ENCODE measurements at regions not wholly inside any gene's neighbourhood (a gene's known extent, or its start where the extent isn't known, plus 50 kb on each side); places are given as distances from the start of the nearest gene placed in this dataset.

- FAIRE-seq (no peak), DNase-seq (no peak)
- no peaks in the 10 kb centered on the region for H3K36me3 ChIP-seq (ENCODE audit: control insufficient read depth in 3 of 3, insufficient read depth in 2 of 3, low read depth in 1 of 3, low read length in 3 of 3)
- H3K4me3 ChIP-seq (ENCODE audit: low read depth in 1 of 3, low read length in 3 of 3) = no peak overlapping the region
- no peaks in the 10 kb centered on the region for H3K27me3 ChIP-seq (ENCODE audit: control insufficient read depth in 3 of 3, insufficient read depth in 3 of 3, low read length in 3 of 3)
- H3K27ac ChIP-seq (ENCODE audit: low read depth in 1 of 3, low read length in 2 of 3) = no peak overlapping the region
- H3K4me1 ChIP-seq (ENCODE audit: control insufficient read depth in 3 of 3, insufficient read depth in 2 of 3, low read depth in 1 of 3, low read length in 2 of 3) = no peaks in the 10 kb centered on the region
- no peaks in the 10 kb centered on the region for H3K9me3 ChIP-seq (ENCODE audit: control insufficient read depth in 2 of 2, insufficient read depth in 1 of 2, low read depth in 1 of 2, low read length in 1 of 2)
Observed at GRCh38 chr5:30832519-30832918, 361.0 kb upstream of the CDH6 start.

- Histone ChIP-seq H3K9me3 (ENCODE audit: control insufficient read depth in 2 of 2, insufficient read depth in 1 of 2, low read depth in 1 of 2, low read length in 1 of 2) (peaks cover 0 to 4% of the 10 kb centered on the region in 2 donors), H3K27me3 (ENCODE audit: control insufficient read depth in 3 of 3, insufficient read depth in 3 of 3, low read length in 3 of 3) (no peaks in the 10 kb centered on the region), H3K27ac (ENCODE audit: low read depth in 1 of 3, low read length in 2 of 3) (no peak overlapping the region), H3K4me3 (ENCODE audit: low read depth in 1 of 3, low read length in 3 of 3) (no peak overlapping the region), H3K36me3 (ENCODE audit: control insufficient read depth in 3 of 3, insufficient read depth in 2 of 3, low read depth in 1 of 3, low read length in 3 of 3) (no peaks in the 10 kb centered on the region), H3K4me1 (ENCODE audit: control insufficient read depth in 3 of 3, insufficient read depth in 2 of 3, low read depth in 1 of 3, low read length in 2 of 3) (no peaks in the 10 kb centered on the region)
- 16 to 50% (median 21%) methylated on average over 1 of the region's 1 CpG for WGBS, 3 donors
- no peak for DNase-seq
- FAIRE-seq = no peak
Observed at GRCh38 chr5:30831605-30832004, 361.9 kb upstream of the CDH6 start.

GRCh38 chr5:30831123-30831522 is 362.4 kb upstream of the CDH6 start:
- no peaks in the 10 kb centered on the region for H3K27me3 ChIP-seq (ENCODE audit: control insufficient read depth in 3 of 3, insufficient read depth in 3 of 3, low read length in 3 of 3)
- FAIRE-seq = no peak
- no peaks in the 10 kb centered on the region for H3K36me3 ChIP-seq (ENCODE audit: control insufficient read depth in 3 of 3, insufficient read depth in 2 of 3, low read depth in 1 of 3, low read length in 3 of 3)
- no peak overlapping the region for H3K4me3 ChIP-seq (ENCODE audit: low read depth in 1 of 3, low read length in 3 of 3)
- H3K27ac ChIP-seq (ENCODE audit: low read depth in 1 of 3, low read length in 2 of 3) = no peak overlapping the region
- whole genome bisulfite sequencing, 3 donors = 58 to 66% (median 58%) methylated on average over 3 of the region's 3 CpGs
- H3K4me1 ChIP-seq (ENCODE audit: control insufficient read depth in 3 of 3, insufficient read depth in 2 of 3, low read depth in 1 of 3, low read length in 2 of 3) = no peaks in the 10 kb centered on the region
- no peak for DNase-seq
- peaks cover 0 to 4% of the 10 kb centered on the region in 2 donors for H3K9me3 ChIP-seq (ENCODE audit: control insufficient read depth in 2 of 2, insufficient read depth in 1 of 2, low read depth in 1 of 2, low read length in 1 of 2)

- no peaks in the 10 kb centered on the region for H3K4me1 ChIP-seq (ENCODE audit: control insufficient read depth in 3 of 3, insufficient read depth in 2 of 3, low read depth in 1 of 3, low read length in 2 of 3)
- H3K4me3 ChIP-seq (ENCODE audit: low read depth in 1 of 3, low read length in 3 of 3) = no peak overlapping the region
- H3K9me3 ChIP-seq (ENCODE audit: control insufficient read depth in 2 of 2, insufficient read depth in 1 of 2, low read depth in 1 of 2, low read length in 1 of 2) = no peaks in the 10 kb centered on the region
- no peak for DNase-seq
- no peak overlapping the region for H3K27ac ChIP-seq (ENCODE audit: low read depth in 1 of 3, low read length in 2 of 3)
- 82 to 91% (median 86%) methylated on average over 3 of the region's 3 CpGs for WGBS, 3 donors
- no peaks in the 10 kb centered on the region for H3K27me3 ChIP-seq (ENCODE audit: control insufficient read depth in 3 of 3, insufficient read depth in 3 of 3, low read length in 3 of 3)
- no peak for FAIRE-seq
- no peaks in the 10 kb centered on the region for H3K36me3 ChIP-seq (ENCODE audit: control insufficient read depth in 3 of 3, insufficient read depth in 2 of 3, low read depth in 1 of 3, low read length in 3 of 3)
Observed at GRCh38 chr5:30811298-30811697, 382.2 kb upstream of the CDH6 start.

- Histone ChIP-seq H3K36me3 (ENCODE audit: control insufficient read depth in 3 of 3, insufficient read depth in 2 of 3, low read depth in 1 of 3, low read length in 3 of 3) (no peaks in the 10 kb centered on the region), H3K4me3 (ENCODE audit: low read depth in 1 of 3, low read length in 3 of 3) (no peak overlapping the region), H3K27ac (ENCODE audit: low read depth in 1 of 3, low read length in 2 of 3) (no peak overlapping the region), H3K9me3 (ENCODE audit: control insufficient read depth in 2 of 2, insufficient read depth in 1 of 2, low read depth in 1 of 2, low read length in 1 of 2) (no peaks in the 10 kb centered on the region), H3K4me1 (ENCODE audit: control insufficient read depth in 3 of 3, insufficient read depth in 2 of 3, low read depth in 1 of 3, low read length in 2 of 3) (no peaks in the 10 kb centered on the region), H3K27me3 (ENCODE audit: control insufficient read depth in 3 of 3, insufficient read depth in 3 of 3, low read length in 3 of 3) (no peaks in the 10 kb centered on the region)
- 12 to 49% (median 29%) methylated on average over 1 of the region's 1 CpG for WGBS, 3 donors
- peak in 1 of 2 donors; percentile 24 for DNase-seq
- no peak for FAIRE-seq
Observed at GRCh38 chr5:30809933-30810332, 383.6 kb upstream of the CDH6 start.

GRCh38 chr5:30808996-30809395 is 384.5 kb upstream of the CDH6 start:
- Histone ChIP-seq H3K36me3 (ENCODE audit: control insufficient read depth in 3 of 3, insufficient read depth in 2 of 3, low read depth in 1 of 3, low read length in 3 of 3) (no peaks in the 10 kb centered on the region), H3K4me3 (ENCODE audit: low read depth in 1 of 3, low read length in 3 of 3) (no peak overlapping the region), H3K27ac (ENCODE audit: low read depth in 1 of 3, low read length in 2 of 3) (no peak overlapping the region), H3K27me3 (ENCODE audit: control insufficient read depth in 3 of 3, insufficient read depth in 3 of 3, low read length in 3 of 3) (no peaks in the 10 kb centered on the region), H3K4me1 (ENCODE audit: control insufficient read depth in 3 of 3, insufficient read depth in 2 of 3, low read depth in 1 of 3, low read length in 2 of 3) (no peaks in the 10 kb centered on the region), H3K9me3 (ENCODE audit: control insufficient read depth in 2 of 2, insufficient read depth in 1 of 2, low read depth in 1 of 2, low read length in 1 of 2) (no peaks in the 10 kb centered on the region)
- FAIRE-seq = no peak
- 26 to 43% (median 37%) methylated on average over 2 of the region's 2 CpGs for WGBS, 3 donors
- DNase-seq = no peak

GRCh38 chr5:30804739-30805505 is 388.6 kb upstream of the CDH6 start:
- H3K4me3 ChIP-seq (ENCODE audit: low read depth in 1 of 3, low read length in 3 of 3) = no peak overlapping the region
- no peaks in the 10 kb centered on the region for H3K36me3 ChIP-seq (ENCODE audit: control insufficient read depth in 3 of 3, insufficient read depth in 2 of 3, low read depth in 1 of 3, low read length in 3 of 3)
- no peaks in the 10 kb centered on the region for H3K27me3 ChIP-seq (ENCODE audit: control insufficient read depth in 3 of 3, insufficient read depth in 3 of 3, low read length in 3 of 3)
- H3K4me1 ChIP-seq (ENCODE audit: control insufficient read depth in 3 of 3, insufficient read depth in 2 of 3, low read depth in 1 of 3, low read length in 2 of 3) = no peaks in the 10 kb centered on the region
- peak; percentile 34 to 42 for DNase-seq
- 42 to 63% (median 51%) methylated on average over 7 of the region's 7 CpGs for WGBS, 3 donors
- no peak for FAIRE-seq
- H3K27ac ChIP-seq (ENCODE audit: low read depth in 1 of 3, low read length in 2 of 3) = no peak overlapping the region
- no peaks in the 10 kb centered on the region for H3K9me3 ChIP-seq (ENCODE audit: control insufficient read depth in 2 of 2, insufficient read depth in 1 of 2, low read depth in 1 of 2, low read length in 1 of 2)

GRCh38 chr5:30802961-30803705 is 390.4 kb upstream of the CDH6 start:
- WGBS, 3 donors = 83 to 88% (median 84%) methylated on average over 5 of the region's 5 CpGs
- Histone ChIP-seq H3K27me3 (ENCODE audit: control insufficient read depth in 3 of 3, insufficient read depth in 3 of 3, low read length in 3 of 3) (no peaks in the 10 kb centered on the region), H3K4me3 (ENCODE audit: low read depth in 1 of 3, low read length in 3 of 3) (no peak overlapping the region), H3K36me3 (ENCODE audit: control insufficient read depth in 3 of 3, insufficient read depth in 2 of 3, low read depth in 1 of 3, low read length in 3 of 3) (no peaks in the 10 kb centered on the region), H3K27ac (ENCODE audit: low read depth in 1 of 3, low read length in 2 of 3) (no peak overlapping the region), H3K9me3 (ENCODE audit: control insufficient read depth in 2 of 2, insufficient read depth in 1 of 2, low read depth in 1 of 2, low read length in 1 of 2) (no peaks in the 10 kb centered on the region), H3K4me1 (ENCODE audit: control insufficient read depth in 3 of 3, insufficient read depth in 2 of 3, low read depth in 1 of 3, low read length in 2 of 3) (no peaks in the 10 kb centered on the region)
- FAIRE-seq = no peak
- DNase-seq = no peak

All from small intestine (tissue), 7 donors.